ENCODE measurements at regions not wholly inside any gene's neighbourhood (a gene's known extent, or its start where the extent isn't known, plus 50 kb on each side); places are given as distances from the start of the nearest gene placed in this dataset.

- Mint-ChIP-seq H3K4me3 (ENCODE audit: unreplicated experiment) (no peak overlapping the region), H3K4me1 (ENCODE audit: low read depth) (no peaks in the 10 kb centered on the region), H3K36me3 (ENCODE audit: low read depth) (no peaks in the 10 kb centered on the region), H3K27ac (ENCODE audit: unreplicated experiment) (no peak overlapping the region), H3K9me3 (ENCODE audit: low read depth) (peaks cover 7% of the 10 kb centered on the region), H3K27me3 (ENCODE audit: low read depth) (peaks cover 7% of the 10 kb centered on the region)
- DNase-seq (ENCODE audit: low spot score) = no peak
- no peak for TF ChIP-seq CTCF (IDR thresholded peaks at IDR 0.05)
Measured at GRCh38 chr4:81854406-81854805, 382.7 kb upstream of the RASGEF1B start.

DNA sequence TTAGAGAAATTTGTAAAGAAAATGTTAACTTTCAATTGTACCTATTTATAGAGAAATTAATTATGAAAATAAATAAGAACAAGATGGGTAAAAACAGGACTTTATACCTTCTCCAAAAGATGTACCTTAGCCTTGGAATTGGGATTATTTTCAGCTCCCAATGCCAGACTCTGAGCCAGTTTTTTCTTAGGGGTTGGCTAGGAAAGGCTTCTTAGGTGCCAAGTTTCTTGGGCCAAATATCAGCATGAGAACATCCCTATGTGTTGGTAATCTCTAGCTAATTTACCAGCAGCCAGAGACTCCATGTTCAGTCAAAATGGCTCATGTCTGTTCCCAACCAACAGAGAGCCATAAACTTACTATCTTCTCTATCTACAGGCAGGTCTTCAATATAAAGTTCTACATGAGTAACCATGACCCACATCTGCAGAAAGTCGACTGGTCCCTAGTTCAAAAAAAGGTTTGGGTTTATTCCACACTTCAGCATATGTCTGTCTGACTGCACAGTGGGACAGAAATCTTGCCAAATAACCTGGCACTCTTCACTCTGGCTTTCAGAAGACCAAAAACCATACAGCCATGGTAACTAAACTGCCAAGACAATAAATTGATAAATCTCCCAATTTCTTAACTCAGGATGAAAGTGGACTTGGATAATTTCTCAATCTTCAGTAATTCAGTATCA lies 380.5 kb upstream of the RASGEF1B start:
- Mint-ChIP-seq H3K4me1 (ENCODE audit: low read depth) (no peaks in the 10 kb centered on the region), H3K4me3 (ENCODE audit: unreplicated experiment) (no peak overlapping the region), H3K36me3 (ENCODE audit: low read depth) (no peaks in the 10 kb centered on the region), H3K9me3 (ENCODE audit: low read depth) (peaks cover 10% of the 10 kb centered on the region), H3K27ac (ENCODE audit: unreplicated experiment) (no peak overlapping the region), H3K27me3 (ENCODE audit: low read depth) (peaks cover 9% of the 10 kb centered on the region)
- TF ChIP-seq CTCF (IDR thresholded peaks at IDR 0.05) = no peak
- no peak for DNase-seq (ENCODE audit: low spot score)

DNA sequence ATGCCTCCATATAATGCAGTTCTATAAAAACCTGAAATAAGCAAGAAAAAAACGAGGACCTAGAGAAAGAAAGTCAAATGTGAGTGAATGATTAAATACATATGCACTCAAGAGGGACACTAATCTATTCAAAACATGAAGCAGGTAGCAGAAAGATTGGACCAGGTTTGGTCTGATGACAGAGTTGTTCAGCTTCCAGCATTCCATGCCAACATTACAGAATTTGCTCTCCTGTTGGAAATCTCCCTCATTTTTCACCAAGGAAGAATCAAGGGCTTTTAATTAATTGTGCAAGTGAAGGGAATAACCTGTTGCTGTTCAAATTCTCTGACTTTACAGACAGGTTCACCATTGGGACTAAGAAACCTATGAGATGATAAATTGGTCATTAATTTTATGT lies 379.0 kb upstream of the RASGEF1B start:
- Mint-ChIP-seq H3K36me3 (ENCODE audit: low read depth) (no peaks in the 10 kb centered on the region), H3K9me3 (ENCODE audit: low read depth) (peaks cover 10% of the 10 kb centered on the region), H3K27me3 (ENCODE audit: low read depth) (peaks cover 9% of the 10 kb centered on the region), H3K27ac (ENCODE audit: unreplicated experiment) (no peak overlapping the region), H3K4me1 (ENCODE audit: low read depth) (peaks cover under 1% of the 10 kb centered on the region), H3K4me3 (ENCODE audit: unreplicated experiment) (no peak overlapping the region)
- TF ChIP-seq CTCF (IDR thresholded peaks at IDR 0.05) = no peak
- DNase-seq (ENCODE audit: low spot score) = no peak

DNA sequence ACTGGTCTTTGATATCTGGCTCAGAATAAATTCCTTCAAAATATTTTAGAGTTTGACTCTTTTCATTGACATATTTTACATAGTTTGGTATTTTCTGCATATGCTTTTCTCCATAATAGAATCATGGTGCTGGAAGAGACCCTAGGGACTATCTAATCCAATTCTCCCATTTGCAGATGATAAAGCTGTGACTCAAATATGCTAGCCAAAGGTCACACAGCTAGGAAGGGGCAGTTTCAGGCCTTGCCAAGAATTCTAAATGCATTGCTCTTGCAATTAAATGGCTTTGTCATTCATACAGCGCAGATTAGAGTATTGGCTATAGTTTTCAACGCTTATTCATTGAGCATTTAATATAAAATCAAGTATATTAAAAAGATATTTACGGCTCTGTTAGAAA lies 374.1 kb upstream of the RASGEF1B start:
- H3K27ac Mint-ChIP-seq (ENCODE audit: unreplicated experiment) = no peak overlapping the region

GRCh38 chr4:81845273-81845672 lies 373.6 kb upstream of the RASGEF1B start:
- Mint-ChIP-seq H3K9me3 (ENCODE audit: low read depth) (peaks cover 3% of the 10 kb centered on the region), H3K27me3 (ENCODE audit: low read depth) (peaks cover 28% of the 10 kb centered on the region), H3K4me1 (ENCODE audit: low read depth) (peaks cover 4% of the 10 kb centered on the region), H3K27ac (ENCODE audit: unreplicated experiment) (no peak overlapping the region), H3K4me3 (ENCODE audit: unreplicated experiment) (no peak overlapping the region), H3K36me3 (ENCODE audit: low read depth) (no peaks in the 10 kb centered on the region)
- TF ChIP-seq CTCF (IDR thresholded peaks at IDR 0.05) = no peak
- no peak for DNase-seq (ENCODE audit: low spot score)

More for the DNA sequence above, 374.1 kb upstream of the RASGEF1B start:
- H3K27me3 Mint-ChIP-seq (ENCODE audit: low read depth) = peaks cover 25% of the 10 kb centered on the region
- peaks cover 3% of the 10 kb centered on the region for H3K9me3 Mint-ChIP-seq (ENCODE audit: low read depth)
- H3K4me1 Mint-ChIP-seq (ENCODE audit: low read depth) = peaks cover 4% of the 10 kb centered on the region
- TF ChIP-seq CTCF (IDR thresholded peaks at IDR 0.05) = no peak
- DNase-seq (ENCODE audit: low spot score) = no peak
- no peak overlapping the region for H3K4me3 Mint-ChIP-seq (ENCODE audit: unreplicated experiment)
- H3K36me3 Mint-ChIP-seq (ENCODE audit: low read depth) = no peaks in the 10 kb centered on the region

Data from chondrocyte (in vitro differentiated cells).